ENCODE measurements at regions not wholly inside any gene's neighbourhood (a gene's known extent, or its start where the extent isn't known, plus 50 kb on each side); places are given as distances from the start of the nearest gene placed in this dataset.

DNA sequence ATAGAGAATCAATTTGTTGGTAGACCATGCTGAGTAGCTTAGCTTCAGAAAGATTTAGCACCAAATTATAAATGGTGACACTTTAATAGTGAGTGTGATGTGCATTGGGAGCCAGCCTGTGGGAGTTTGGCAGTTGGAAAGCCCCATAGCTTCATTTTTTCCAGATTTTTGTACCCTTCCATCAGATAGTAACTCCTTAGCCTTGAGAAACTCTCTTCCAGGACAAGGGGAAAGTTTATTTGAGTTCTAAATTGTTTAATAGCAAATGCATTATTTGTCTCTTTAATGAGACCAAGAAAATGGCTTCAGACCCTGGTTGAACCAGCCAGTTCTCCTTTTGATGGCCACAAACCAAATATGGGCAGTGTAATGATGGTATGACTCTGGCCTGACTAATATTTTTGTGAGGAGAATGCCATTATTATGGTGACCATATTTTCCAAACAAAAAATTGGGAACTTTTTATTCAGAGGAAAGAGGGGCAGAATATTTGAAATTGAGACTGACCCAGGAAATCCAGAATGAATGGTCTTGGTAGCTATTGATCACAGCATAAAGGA is 49.8 kb downstream of the PLCE1 start:
- no peak for DNase-seq

DNA sequence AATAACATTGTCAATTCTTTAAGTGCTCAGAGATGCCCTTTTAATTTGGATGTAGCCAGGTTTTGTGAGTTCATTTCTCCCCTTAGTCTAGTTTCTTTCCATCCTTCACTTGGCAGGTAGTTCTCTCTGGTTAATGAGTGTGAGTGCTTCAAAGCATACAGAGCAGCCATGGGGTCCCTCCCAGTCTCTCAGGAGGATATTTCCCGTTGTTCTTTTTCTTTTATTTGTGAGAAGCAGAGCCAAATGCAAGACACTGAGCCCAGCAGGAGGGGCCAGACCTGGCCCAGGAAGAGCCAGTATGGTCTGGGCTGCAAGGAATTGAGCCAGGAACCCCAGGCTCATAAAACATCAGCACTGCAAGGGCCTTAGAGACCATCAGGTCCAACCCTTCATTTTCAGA is 52.4 kb downstream of the PLCE1 start:
- DNase-seq = no peak

- DNase-seq = no peak
Observed at GRCh38 chr10:94047293-94047692, 53.6 kb downstream of the PLCE1 start.

DNA sequence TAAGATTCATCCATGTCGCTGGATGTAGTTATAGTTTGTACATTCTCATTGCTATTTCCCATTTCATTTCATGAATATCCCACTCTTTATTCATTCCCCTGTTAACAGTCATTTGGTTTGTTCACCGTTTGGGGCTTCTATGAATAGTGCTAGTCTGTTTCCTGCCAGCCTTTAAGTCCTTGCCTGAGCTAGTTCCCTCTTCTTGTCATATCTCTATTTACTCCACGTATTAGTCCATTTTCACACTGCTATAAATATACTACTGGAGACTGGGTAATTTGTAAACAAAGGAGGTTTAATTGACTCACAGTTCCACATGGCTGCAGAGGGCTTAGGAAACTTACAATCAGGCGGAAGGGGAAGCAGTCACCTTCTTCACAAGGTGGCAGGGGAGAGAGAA is 56.2 kb downstream of the PLCE1 start:
- no peak for DNase-seq

GRCh38 chr10:94052281-94052680 is 58.5 kb downstream of the PLCE1 start:
- no peak for DNase-seq

DNA sequence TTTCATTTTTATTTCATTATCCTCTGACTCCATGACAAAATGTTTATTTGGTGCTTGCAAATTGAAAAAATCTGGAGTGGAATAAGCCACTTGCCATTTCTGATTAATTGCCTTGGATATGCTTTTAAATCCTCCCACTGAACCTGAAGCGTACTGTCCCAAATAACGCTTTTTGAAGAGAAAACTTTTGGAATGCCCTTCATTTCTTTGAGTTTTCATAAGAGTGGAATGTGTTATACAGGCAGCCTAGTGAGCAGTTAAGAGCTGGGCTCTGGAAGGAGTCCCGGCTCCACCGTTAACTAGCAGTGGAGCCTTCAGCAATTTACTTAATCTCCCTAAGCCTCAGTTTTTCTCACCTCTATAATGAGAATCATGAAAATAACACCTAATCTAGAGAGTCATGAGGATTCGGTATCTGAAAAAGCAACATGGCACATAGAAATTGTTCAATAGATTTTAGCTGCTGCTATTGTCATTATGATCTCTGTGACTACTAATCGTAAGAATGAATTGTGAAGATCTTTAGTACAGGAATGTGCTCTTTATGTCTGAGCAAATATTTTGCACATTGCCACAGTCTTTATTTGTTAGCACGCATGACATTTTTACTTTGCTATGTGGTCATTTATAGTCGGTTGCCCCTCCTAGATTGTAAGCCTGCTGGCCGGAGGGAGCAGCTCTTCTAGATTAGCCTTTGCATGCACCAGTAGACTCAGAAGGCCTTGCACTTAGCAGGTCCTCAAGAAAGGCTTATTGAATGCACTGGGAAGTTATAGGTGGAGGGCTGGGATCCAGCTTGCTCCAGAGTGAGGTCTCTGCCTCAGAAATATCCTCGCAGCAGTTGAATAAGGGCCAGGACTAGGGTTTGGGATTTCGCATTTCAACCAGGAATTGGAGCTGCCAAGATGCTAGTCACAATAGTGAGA is 59.4 kb downstream of the PLCE1 start:
- no peak for DNase-seq

DNA sequence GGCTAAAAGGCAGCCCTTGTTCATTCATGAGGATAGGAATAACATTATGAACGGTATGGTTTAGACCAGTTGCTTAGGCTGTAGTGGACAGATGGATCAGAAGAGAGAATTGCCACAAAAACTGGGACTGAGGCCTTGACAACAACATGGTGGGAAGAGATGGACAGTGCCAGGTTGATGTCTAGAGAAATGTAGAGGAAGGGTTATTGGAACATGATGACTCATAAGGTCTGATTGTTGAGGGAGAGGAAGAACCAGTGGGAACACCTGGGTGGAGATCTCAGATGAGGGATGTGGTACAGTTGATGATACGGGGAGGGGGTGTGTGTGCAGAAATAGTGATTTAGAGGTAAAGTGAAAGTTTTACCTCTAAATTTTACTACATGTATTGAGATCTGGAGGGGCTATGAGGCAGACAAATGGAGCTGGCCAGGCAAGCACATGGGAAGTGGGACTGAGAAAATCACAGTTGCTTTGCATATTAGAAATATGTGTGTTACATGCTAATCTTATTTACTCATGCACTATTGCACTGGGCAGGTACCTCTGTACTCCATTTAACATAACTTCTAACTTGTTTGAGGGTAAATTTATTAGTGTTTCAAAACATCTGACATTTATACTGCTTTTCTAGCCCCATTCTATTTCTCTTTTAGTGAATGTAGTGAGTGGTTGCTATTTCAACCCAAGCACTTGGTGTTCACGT is 65.6 kb downstream of the PLCE1 start:
- no peak for DNase-seq

DNA sequence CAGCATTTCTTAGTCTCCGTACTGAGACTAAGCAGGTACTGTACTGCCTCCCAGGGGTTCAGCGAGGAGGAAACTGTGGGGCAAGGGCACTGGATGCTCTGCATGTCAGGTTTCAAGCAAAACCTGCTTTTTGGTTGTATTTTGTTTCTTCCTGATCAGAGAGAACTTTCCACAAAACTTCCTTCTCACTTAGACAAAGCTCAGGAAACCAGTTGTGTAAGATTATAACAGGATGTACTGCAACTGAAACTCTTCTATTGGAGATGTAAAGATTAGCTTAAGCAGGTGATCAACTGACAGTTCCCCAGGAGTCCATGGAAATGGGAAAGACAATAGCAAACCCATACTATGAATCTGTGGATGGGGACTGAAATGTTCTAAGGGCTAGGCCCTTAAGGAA is 67.3 kb downstream of the PLCE1 start:
- DNase-seq = no peak

DNA sequence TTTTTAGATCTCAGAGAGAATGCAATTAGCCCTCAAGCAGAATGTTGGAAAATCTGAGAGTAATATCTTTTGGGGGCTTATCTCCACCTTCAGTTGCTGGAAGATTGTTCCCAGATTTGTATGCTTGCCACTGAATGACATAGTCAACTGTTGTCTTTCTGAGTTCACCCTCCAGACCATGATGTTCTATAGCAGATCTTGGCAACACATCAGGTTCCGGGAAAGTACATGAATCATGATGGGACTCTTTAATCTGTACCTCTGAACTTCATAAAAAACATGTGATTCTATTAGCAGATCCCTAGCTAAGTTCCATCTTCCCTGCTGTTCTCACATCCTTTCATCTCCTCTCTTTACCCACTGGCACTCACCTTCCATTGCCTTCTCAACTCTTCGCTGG is 68.9 kb downstream of the PLCE1 start:
- DNase-seq = no peak

- DNase-seq = no peak
Observed at GRCh38 chr10:94065362-94065761, 71.6 kb downstream of the PLCE1 start.

- no peak for DNase-seq
Observed at GRCh38 chr10:94065787-94066186, 72.1 kb downstream of the PLCE1 start.

DNA sequence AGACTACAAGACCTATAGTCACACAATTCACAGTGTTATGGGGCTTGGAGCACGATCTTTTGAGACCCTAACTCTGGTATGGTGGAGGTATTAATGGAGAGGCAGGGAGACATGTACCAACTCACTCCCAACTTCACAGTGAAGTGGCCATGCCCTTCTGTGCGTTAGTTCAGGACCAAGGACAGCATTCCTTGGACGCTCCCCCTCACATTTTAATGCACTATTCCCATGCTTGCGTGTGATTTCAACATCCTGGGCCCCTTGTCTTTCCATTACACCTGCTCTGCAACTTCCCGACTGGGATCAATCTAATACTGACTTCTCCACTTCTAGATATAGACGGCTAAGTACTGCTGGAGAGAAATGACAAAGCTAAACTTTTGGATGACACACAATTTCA is 72.7 kb downstream of the PLCE1 start:
- no peak for DNase-seq

GRCh38 chr10:94069884-94070283 is 76.2 kb downstream of the PLCE1 start:
- no peak for DNase-seq

GRCh38 chr10:94074462-94074861 is 80.7 kb downstream of the PLCE1 start:
- no peak for DNase-seq

DNA sequence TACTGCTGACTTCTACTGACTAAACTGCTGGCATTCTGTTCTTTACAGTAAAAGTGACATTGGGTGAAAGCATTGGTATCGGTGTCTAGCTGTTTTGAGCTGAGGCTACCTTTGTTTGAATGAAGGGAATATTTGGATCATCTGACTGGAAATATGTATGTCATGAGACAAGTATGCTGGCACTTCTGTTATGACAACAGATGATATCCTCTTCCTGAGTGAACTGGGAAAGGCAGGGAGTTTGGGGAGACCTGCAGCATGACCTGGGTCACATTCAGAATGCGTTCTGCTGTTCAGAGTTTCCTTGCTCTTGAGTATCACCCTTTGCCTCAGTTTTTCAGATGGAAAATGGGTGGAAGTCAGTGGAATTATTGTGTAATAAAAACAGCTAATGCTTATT is 81.8 kb downstream of the PLCE1 start:
- DNase-seq = no peak

- no peak for DNase-seq
Observed at GRCh38 chr10:94076325-94076841, 82.7 kb downstream of the PLCE1 start.

DNA sequence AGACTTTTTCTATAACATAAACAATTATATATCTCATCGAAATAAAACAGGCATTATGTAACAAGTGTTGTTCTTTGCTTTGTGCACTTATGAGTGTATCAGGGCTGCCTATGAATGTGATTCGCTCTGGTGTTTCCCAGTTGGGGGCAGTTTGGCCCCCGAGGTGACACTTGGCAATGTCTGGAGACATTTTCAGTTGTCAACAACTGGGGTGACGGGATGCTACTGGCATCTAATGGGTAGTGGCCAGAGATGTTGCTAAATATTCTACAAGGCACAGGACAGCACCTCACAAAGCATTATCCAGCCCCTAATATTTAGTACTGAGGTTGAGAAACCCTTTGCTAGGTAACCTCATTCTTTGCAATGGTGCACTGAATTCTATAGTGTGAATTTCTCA is 83.3 kb downstream of the PLCE1 start:
- DNase-seq = no peak

- no peak for DNase-seq
Observed at GRCh38 chr10:94080108-94080507, 86.4 kb downstream of the PLCE1 start.

- no peak for DNase-seq
Observed at GRCh38 chr10:94083662-94084265, 90.0 kb downstream of the PLCE1 start.

- DNase-seq = no peak
Observed at GRCh38 chr10:94084344-94084743, 90.6 kb downstream of the PLCE1 start.

DNA sequence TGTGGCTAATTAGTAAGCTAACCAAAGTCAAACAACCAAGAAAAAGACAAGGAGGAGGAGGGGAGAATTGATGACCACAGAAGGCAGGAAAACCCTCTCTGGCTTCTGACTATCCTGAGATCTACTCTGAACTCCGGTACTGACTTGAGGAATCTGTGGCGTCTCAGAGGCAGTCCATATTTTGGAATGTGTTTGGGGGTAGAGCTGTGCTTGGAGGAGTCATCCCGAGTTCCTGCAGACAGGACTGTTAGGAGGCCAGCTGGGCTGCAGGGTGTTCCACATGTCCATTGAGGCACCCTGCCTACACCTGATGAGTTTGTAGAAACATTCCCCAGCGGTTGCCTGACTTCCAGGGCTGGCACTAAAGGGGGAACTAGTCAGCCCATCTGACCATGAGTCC is 91.6 kb downstream of the PLCE1 start:
- no peak for DNase-seq

GRCh38 chr10:94085766-94086437 is 92.2 kb downstream of the PLCE1 start:
- DNase-seq = no peak

- no peak for DNase-seq
Observed at GRCh38 chr10:94088926-94089381, 95.2 kb downstream of the PLCE1 start.
